HG02798 (cell line): ENCODE measurements at regions not wholly inside any gene's neighbourhood (a gene's known extent, or its start where the extent isn't known, plus 50 kb on each side); places are given as distances from the start of the nearest gene placed in this dataset.

ENCODE experiments used
- ATAC-seq: cut with Tn5 transposase; IDR thresholded peaks from one replicate; pipeline ENCODE4 v1.9.1; 2021; ENCODE audit warnings: mild to moderate bottlenecking; ENCODE audit not compliant: unreplicated experiment, poor library complexity

DNA sequence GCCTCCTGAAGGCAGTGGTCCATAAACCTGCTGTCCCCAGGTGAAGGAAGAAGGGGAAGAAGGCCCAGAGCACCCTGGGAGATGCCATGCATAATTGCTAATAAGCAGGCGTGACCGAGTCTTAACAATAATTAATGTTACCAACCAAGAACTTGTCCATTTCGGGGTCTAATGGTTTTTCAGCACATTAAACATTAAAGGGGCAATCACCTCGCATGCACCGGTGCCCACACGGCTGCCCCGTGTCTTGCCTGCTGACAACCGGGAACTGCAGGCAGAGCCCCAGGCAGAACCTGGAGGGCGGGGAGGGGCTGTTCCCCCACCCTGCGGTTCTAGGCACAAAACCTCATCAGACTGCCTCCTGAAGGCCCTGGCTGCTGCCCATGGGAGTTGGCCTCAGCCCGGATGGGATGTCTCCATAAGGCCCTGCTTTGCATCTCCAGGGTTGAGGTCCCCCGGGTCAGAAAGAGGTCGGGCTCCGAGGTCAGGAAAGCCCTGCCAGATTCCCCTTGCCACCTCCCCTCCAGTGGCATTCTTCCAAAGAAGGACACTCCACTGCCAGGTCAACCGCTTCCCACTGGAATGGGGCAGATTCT lies 169.0 kb downstream of the BUD13 start:
- no peak for ATAC-seq

DNA sequence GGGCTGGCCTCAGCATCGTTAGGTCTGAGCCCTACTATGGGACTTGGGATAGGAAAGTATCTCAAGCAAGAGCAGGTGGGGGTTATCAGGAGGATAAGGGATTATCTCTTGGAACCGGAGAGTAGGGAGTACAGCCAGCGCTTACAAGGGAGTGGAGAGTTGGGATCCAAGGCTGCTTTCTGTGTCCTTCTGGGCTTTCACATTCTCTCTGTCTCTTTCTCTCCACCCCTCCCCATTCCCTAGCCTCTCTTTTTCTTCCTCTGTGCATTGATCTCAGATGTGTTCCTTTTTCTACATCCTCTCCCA lies 170.2 kb downstream of the BUD13 start:
- no peak for ATAC-seq

DNA sequence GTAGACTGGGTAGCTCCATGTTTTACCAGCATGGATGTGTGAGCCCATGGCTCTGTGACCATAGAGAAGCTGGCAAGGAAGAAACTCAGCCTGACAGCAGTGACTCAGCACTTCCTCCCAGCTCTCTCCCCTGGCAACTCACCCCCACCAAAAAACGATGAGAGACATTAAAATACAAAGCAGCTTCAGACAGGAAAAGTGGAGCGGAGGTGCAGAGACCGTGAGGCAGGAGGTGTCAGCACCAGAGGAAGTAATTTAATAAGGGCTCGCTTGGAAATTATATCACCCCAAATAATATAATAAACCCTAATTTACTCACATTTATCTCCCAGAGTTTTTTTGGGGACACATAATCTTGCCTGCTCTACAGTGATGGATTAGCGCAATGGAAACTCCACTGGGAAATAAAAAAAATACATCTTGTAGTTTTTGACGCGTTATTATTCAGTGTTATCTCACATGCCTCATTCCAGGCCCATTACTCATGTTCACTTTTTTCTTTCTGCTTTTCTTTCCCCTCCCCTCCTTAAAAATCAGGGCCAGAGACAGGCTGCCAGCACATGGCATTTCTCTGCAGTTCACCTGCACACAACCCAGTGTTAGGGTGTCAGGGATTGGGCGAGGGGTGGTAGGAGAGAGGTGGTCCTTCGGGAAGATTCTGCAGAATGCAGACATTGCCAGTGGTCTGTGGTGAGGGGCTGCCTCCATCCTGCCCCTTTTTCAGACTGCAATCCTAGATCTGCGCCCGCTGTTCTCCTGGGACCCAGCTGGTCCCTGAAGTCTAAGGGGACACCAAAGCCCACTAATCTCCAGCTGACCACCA lies 170.8 kb downstream of the BUD13 start:
- ATAC-seq: no peak

DNA sequence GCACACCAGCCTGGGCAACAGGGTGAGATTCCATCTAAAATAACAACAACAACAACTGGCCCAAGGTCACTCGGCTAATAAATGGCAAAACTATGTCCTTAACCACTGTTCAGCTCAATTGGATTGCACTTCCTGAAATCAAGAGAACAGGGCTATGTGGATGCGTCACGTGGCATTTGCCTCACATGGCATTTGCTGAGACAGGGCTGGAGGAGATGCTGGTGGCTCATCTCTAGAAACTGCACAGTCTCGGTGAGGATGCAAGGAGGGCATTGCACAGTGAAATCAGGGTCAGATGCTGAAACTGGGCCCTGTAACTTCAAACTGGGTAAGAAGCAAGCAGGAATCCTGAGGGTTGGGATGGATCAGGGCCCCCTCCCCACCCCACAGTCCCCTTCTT lies 171.9 kb downstream of the BUD13 start:
- no peak for ATAC-seq

DNA sequence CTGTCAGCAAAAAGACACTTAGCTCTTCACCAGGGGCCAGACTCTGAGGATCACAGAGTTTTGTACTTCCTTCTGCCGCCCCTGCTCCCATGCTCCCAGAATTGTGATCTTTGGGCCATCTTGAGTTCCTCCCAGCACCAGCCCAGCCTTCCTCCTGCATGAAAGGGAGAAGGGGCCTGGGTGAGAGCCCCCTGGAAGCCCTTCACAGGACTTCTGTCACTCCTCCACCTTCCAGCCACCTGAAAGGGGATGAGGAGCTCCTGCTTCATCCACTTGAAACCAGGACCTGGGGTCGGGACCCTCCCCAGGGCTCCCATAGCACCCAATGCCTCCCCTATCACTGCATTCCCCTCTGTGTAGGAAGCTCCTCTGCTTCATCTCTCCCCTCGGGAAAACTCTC lies 174.2 kb downstream of the BUD13 start:
- ATAC-seq: no peak

DNA sequence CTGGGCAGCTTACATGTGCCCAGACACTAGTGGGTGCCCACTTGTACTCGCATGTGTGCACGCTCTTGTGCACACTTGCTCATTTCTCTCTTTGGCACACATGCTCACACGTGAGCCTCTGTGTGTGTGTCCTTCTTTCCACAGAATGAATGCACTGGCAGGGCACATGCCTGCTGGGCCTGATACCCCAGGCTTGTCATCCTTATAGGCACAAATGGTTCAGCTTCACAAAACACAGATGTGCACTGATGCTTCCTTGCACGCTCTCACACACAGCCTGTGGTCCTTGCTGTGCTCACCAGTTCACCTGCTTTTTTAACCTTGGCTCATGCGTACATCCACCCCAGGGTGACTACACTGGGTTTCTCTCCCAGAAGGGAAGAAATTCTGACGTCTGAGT lies 174.8 kb downstream of the BUD13 start:
- ATAC-seq: no peak

DNA sequence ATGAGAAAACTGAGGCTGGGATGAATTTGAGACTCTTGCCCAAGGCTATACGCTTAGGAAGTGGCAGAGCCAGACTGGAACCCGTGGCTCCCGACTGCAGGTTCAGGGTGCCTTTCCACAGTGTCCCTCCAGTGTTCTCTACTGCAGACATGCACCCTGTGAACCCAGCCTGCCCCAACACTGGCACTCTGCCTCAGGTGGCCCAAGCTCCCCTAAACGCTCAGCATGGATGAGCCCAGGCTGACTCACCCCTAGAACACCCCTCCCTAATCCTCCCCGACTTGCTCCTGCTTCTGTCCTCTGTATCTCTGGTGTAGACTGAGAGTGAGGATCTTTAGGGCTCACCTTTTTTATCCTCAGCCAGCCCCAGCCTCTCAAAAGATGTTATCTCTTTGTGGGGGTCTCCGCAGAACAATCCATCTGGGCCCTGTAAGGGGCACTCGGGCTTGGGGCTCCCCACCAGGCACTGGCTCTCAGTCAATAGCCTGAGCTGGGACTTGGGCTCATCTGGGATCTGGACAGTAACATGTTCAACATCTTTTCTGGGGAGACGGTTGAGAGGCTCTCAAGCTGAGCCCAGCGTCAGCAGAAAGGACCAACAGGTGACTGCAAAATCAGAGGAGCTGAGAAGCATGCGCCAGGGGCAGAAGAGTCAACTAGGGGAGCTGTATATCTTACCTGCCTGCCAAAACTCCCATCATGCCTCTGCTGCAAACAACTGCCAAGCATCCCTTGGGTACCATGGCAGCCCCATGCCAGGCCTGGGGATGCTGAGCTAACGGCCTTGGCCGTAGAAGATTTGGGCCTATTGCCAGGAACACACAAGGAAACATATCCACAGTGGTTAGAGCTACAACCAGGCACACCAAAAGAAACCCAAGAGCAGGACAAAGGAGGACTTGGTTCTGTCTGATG lies 176.2 kb downstream of the BUD13 start:
- no peak for ATAC-seq

DNA sequence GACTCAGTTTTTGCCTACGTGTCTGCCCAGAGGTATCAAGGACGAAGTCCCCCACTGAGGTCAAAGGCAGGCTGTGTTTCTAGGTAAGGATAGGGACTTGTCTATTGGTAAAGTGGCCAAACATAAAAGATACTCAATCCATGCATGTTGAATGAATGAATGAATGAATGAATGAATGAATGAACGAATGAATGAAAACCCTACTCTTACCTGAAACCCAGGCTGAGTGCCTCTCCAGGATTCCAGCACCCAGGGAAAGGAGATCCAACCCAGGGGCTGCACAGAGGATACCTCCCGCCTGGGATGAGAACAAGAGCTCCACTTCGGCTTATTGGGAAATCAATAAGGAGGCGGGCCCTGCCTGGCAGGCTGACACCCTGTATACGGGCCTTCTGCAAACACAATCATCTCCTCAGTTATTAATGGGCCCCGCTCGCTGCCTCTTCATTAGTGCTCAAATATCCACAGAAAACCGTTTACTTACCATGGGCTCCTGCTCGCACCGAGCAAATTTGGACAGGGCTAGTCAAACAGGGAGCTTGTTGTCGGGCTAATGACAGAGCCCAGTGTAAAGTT lies 177.4 kb downstream of the BUD13 start:
- ATAC-seq: no peak

DNA sequence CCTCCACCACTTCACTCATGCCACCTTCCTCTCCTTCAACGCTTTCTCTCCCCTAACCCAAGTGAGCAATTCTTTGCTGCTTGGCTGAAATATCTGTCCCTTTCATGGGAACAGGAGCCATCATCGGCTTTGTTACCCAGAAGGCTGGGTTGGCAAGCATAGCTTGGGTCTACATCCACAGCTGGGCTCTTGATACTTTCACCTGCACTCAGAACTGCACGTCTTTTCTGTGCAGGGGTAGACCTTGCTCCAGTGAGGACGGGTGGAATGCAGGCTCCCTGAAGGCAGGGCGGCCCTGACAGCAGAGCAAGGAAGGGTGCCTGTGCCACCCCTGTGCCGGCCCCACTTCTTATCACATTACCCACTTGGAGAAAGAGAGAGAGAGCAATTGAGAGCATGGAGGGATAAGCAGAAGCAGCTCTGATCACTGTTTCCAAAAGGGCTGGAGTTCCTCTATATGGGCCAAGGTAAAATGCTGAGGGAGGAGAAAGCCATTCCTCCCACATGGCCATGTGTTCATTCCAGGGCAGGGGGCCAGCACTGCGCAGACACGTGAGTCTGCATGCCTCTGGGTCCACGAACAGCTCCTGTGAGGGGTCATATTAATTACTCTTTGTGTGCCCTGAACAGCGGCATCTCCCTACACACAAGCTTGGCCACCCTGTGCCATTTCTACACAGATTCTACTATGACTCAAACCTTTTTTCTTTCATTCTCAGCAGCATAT lies 181.8 kb downstream of the BUD13 start:
- ATAC-seq: no peak

DNA sequence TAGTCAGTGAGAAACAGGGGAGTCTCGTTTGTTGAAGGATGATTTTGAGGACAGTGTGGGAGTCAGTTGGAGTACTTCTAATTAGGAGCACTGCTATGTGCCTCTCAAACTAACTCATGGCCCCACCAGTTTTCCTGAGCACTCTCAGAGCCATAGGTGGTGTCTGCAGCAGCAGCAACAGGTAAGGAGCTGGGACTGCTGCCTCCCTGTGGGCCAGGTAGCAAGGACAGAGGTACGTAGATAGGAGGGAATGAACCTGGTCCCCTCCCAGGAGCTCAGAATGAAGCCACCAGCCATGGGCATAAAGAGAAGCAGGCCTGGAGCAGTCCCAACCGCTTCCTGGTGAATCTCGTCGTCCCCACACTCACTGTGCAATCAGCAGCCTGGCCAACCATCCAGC lies 183.4 kb downstream of the BUD13 start:
- ATAC-seq: no peak

DNA sequence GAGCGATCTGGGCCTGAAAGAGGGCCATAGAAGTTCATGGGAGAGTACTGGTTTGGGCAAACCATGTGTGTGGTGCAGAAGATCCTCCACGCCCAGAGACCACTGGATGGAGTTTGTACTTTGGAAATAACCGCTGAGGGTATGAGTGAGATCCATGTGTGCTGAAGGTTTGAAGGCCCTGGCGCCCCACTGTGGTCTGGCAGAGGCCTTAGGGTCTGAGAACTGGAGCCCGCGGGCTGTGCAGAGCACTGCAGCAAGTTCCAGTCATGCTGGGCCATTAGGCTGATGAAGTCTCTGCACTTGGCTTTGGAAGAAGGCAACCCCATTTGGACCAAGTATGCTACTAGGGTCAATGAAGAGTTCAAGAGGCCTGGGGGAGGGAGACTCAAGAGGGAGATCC lies 186.4 kb downstream of the BUD13 start:
- no peak for ATAC-seq

DNA sequence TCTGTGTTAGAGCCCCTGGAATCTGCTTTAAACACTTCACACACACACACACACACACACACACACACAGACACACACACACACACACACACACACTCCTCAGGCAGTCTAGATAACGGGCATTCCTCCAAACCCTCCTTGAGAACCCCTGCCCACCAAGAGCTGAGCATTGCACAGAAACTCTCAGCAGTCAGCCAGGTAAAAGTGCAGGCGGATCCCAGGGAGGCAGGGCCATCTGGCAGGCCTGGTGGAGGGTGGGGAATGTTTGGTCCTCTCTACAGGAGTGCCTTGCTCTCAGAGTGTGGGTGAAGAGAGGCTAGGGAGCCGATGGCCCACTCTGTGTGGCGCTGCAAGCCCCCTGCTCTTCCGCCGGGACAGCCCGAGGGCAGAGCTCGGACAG lies 190.2 kb downstream of the BUD13 start:
- ATAC-seq: no peak

DNA sequence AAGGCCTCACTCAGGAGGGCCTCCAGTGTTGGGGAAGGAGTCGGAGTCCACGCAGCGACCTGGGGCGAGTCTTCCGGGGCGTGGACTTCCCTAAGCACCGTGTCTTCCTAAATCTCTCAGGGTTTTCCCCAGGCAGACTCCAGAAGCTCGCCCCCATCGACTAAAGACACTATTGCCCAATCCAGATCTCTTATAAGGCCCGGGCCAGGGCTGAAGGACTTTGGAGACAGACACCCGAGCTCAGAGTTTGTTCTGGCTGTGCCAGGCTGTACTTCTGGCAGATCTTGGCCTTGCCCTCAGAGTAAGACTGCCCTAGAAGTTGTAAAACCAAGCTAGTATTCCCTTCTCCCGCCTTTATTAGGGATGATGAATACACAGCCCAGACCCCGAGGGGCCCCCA lies 191.4 kb downstream of the BUD13 start:
- ATAC-seq: no peak

DNA sequence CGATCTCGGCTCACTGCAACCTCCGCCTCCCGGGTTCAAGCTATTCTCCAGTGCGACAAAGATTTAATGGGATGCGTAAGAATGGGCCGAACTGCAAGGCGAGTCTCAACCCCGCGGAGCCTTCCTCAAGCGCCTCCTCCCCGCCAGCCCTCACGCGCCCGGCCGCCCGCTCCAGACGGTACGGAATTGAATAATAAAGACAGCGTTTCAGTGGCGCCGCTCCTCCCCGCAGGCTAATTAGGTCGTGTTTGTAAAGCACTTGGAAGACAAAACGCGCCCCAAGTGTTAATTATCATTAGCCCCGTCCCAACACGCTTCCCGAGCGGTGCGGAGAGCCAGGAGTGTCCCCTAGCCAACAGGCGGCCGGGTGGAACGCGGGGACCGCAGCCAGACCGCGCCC lies 192.0 kb downstream of the BUD13 start:
- ATAC-seq: no peak

DNA sequence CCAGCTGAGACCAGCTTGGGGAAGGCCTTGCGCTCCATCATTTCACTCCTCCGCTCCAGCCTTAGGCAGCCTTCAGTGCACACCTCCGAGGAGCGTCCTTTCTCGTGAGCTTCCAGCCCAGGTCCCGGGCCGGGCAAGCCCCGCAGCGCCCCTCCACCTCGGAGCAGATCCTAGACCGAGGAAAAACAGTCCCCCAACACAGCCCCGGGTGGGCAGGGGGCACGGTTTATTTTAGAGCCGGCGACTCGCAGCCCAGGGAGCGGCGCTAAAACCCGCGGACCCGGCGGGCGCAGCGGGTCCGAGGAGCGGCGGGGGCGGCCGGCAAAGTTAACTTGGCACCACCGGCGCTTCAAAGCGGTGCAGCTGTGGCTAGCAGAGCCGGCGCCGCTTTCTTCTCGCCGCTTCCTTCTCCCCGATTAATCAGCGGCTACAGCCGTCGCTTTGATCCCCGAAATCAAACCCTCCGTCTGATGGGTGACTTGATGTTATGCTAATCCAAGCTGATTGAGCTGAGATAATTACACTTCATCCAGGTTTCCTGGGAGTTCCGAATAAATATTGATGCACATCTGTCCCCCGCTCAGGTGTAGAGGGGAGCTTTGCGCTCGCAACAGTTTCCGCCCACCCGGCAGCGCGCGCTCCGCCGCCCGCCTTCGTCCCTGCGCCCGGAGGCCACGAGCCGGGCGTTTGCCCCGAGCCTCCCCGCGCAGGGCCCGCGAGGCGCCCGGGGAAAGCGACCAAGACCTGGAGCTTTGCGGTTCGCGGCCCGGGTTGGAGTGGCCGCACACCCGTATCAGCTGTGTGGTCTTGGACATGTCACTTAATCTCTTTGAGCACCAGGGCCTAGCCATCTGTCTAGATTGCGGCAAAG lies 192.7 kb downstream of the BUD13 start:
- no peak for ATAC-seq

DNA sequence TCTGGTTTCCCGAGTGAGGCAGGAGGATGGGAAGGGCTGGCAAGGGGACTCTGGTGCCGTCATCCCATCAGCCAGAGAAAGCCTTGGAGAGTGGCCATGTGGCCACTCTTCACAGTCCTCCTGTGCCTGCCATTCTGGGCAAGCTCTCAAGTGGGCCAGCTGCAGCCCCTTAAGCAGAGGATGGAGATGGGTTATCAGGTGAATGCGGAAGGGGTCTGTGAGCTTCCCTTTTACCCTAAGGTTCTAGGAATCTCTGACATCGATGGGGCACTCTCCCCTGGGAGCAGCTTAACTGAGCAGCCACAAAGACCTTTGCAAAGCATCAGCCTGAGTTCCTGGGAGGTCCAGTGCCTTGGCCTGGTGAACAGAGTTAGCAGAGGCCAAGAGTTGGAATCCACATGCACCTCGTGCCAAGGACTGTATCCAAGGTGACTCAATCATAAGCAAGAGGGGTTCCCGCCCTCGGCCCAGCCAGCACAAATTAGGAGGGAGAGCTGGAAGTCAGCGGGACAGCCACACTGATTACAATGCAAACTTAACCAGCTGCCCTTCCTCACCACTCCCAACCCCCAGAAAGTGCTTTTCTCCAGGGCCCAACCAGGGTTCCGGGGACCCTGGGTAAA lies 193.6 kb downstream of the BUD13 start:
- no peak for ATAC-seq

DNA sequence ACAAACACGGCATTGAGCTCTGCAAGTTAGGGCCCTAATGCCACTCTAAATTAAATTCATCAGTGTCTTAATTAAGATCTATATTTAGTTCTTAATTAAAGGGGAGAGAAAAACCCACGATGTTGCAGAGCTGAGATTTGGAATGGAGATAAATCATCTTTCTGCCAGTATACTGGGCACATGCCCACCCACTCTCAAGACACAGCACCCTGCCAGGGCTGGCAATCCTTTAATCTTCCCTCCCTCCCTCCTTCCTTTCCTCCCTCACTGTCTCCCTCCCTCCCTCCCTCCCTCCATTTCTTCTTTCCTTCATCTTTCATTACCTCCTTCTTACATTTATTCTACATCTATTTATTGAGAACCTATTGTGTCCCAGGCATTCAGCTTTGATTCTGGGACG lies 194.8 kb downstream of the BUD13 start:
- ATAC-seq: no peak

DNA sequence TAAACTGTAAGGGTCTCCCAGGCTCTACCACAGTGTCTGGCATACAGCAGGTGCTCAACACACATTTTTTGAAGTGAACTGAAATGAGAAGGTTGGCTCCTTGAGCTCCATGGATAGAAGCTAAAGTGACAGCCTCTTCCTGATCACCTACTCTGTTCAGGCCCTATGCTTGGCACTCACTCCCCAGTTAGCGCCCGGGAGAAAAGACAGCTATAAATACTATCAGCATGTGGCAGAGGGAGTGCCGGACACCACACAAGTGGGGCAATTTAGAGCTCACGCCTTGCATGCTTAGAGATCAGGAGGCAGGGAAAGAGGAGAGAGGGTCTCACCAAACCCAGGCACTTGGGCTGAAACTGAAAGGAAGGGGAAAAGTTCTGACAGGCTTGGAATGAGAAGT lies 195.5 kb downstream of the BUD13 start:
- ATAC-seq: no peak

DNA sequence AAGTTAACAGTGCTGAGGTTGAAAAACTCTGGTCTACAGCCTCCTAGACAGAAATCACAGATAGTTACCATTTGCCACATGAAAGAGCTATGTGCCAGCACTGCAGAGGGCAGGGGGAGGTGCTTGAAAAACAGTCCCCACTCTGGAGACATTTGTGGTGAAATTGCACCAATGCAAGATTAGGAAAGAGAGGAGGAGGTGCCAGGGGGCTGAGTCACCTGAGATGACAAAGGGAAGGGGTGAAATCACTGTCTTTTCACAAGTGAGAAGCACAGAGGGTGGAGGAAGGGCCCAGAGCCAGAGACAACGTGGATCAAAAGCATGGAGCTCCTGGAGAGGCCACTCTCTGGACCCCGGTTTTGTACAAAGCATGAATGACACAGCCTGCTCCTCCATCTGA lies 196.3 kb downstream of the BUD13 start:
- ATAC-seq: no peak
